ENCODE measurements at regions not wholly inside any gene's neighbourhood (a gene's known extent, or its start where the extent isn't known, plus 50 kb on each side); places are given as distances from the start of the nearest gene placed in this dataset.
A peak's percentile ranks its signal among the peaks of the same experiment; 100 is the strongest.

GRCh38 chr4:100285121-100285520, 94.9 kb upstream of the DDIT4L start:
- DNase-seq (ENCODE audit: low read depth), result no peak

DNA sequence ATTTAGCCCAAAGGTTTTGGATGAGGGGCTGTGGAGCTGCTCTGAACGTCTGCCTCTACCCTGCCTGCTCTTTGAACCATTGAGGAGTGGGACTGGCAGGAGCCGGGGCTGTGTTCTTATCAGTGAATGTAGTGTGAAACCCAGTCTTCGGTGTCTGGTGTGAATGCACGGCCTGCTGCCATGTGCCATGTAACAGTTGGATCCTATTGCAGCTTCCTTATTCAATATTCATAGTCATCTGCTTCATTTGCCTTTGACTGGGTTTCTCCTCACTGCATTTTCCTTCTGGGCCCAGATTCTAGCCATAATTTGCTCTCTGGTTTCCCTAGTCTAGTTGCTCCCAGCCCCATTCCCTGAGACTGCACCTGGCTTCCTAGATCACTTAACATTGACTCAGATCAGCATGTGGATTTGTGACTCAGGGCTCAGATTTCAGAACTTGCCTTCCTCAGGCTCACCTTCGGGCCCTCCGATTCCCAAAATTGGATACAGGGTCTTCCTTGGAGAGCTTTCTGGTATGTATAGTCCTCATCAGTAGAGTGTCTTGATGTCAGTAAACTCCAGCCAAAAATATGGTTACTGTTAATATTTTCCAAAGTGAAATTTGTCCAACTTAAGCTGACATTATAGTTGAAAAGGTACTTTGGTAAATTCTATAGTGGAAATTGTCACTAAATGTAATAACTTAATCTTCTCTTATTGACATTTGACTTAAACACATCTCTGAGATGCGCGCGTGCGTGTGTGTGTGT, 94.0 kb upstream of the DDIT4L start:
- DNase-seq (ENCODE audit: low read depth), result peak; percentile 67

- DNase-seq (ENCODE audit: low read depth), result no peak
Observed at GRCh38 chr4:100280807-100281206, 90.5 kb upstream of the DDIT4L start.

- no peak for DNase-seq (ENCODE audit: low read depth)
Observed at GRCh38 chr4:100278567-100278966, 88.3 kb upstream of the DDIT4L start.

DNA sequence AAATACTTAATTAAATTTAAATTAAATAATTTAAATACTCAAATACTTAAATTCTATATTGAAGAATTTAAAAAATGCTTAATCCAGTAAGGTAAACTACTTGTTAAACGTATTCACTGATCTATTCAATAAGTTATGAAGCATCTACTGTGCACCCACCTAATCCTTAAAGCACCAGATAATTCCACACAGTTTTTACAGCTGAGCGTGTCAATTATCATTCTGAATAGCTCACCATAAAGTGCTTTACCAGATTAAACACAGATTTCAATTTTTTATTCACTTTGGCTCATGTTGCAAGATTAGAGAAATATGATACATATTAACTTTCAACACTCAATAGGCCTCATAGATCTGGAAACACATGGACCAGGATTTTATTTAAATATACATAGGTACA, 79.2 kb upstream of the DDIT4L start:
- no peak for DNase-seq (ENCODE audit: low read depth)

- DNase-seq (ENCODE audit: low read depth), result no peak
Observed at GRCh38 chr4:100268789-100269188, 78.5 kb upstream of the DDIT4L start.

DNA sequence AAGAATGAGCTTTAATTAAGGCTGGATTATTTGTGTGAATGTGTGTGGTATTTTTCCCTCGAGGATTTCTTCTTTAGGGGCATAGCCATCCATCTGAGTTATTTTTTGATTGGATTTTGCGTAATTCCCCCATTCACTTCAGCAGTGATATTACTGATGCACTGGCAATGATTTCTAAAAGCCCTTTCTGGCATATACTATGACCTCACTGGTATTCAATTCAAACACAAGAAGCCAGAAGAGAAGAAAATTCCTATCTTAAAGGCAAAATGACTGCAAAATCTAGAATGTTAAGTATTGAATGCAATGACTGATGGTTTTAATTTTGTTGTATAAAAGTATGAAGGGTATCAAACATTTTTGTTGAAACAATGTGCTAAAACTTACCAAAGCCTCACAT, 71.1 kb upstream of the DDIT4L start:
- no peak for DNase-seq (ENCODE audit: low read depth)

- DNase-seq (ENCODE audit: low read depth), result no peak
Observed at GRCh38 chr4:100258675-100259074, 68.4 kb upstream of the DDIT4L start.

DNA sequence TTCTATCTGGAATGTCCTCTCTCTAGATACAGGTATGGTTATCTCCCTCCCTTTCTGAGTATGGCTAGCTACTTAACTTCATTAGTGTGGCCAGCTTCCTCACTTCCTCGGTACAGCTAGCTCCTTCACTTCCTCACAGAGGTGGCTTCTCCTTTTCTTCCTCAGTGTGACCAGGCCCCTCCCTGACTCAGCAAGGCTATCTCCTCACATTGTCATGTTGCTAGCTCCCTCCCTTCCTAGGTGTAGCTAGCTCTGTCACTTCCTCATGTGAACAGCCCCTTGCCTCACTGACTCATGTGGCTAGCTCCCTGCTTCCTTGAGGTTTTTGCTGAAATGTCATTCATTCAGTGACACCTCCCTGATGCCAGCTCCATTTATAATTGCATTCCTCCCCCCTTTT, 67.3 kb upstream of the DDIT4L start:
- DNase-seq (ENCODE audit: low read depth), result no peak

DNA sequence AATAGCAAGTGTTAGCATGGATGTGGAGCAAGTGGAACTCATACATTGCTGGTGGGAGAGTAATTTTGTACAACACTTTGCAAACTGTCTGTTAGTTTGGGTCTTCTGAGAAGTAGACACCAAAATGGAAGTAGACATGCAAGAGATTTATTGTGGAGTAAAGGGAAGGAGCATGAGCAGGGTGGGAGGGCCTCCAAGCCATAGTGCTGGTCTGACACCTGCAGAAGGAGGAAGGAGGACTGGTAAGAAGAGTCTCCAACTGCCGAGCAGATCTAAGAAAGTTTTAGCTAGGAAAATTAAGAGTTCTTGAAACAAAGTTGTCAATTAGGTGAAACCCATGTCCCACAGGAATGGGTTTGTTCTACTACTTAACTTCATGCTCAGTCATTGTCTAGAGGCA, 64.0 kb upstream of the DDIT4L start:
- DNase-seq (ENCODE audit: low read depth), result no peak

- no peak for DNase-seq (ENCODE audit: low read depth)
Observed at GRCh38 chr4:100248476-100248875, 58.2 kb upstream of the DDIT4L start.

GRCh38 chr4:100246697-100247096, 56.4 kb upstream of the DDIT4L start:
- DNase-seq (ENCODE audit: low read depth), result no peak

DNA sequence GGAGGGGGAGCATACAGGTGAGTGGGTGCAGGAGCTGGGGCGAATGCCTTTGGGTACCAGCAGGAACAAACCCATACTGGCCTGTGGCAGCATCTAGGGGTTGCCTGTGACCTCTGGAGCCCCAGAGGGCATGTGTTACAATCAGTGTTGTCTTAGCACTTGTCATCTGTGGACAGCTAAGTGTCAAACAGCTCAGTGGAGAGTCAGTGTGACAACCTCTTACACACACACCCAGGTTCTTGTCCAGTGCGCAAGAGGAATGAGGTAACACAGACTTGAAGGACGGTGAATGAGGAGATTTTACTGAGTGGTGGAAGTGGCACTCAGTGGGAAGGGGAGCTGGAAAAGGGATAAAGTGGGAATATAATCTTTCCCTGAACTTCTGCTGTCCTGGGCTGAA, 54.1 kb upstream of the DDIT4L start:
- no peak for DNase-seq (ENCODE audit: low read depth)
